Muscle of leg (tissue), 3 donors: ENCODE measurements at regions not wholly inside any gene's neighbourhood (a gene's known extent, or its start where the extent isn't known, plus 50 kb on each side); places are given as distances from the start of the nearest gene placed in this dataset.

Experiments
- DNase-seq: peaks from one replicate; pipeline ENCODE4 v3.0.0; 2013
- H3K27ac ChIP-seq: one replicate; pipeline ENCODE4 v1.5.1; 2013; ENCODE audit warnings: mild to moderate bottlenecking, low read length, control low read depth
- H3K27me3 ChIP-seq: one replicate; pipeline ENCODE4 v1.6.1; 2013; ENCODE audit warnings: low read length; ENCODE audit not compliant: control insufficient read depth, insufficient read depth
- H3K36me3 ChIP-seq: one replicate; pipeline ENCODE4 v1.6.1; 2013; ENCODE audit warnings: low read length; ENCODE audit not compliant: control insufficient read depth, insufficient read depth
- H3K4me1 ChIP-seq: one replicate; pipeline ENCODE4 v1.6.1; 2013; ENCODE audit warnings: low read length; ENCODE audit not compliant: control insufficient read depth, insufficient read depth
- H3K4me3 ChIP-seq: one replicate; pipeline ENCODE4 v1.5.1; 2013; ENCODE audit warnings: low read length, control low read depth
- H3K9me3 ChIP-seq: replicated peaks from 2 replicates; pipeline ENCODE4 v1.6.1; 2013; ENCODE audit warnings: low read depth, low read length; ENCODE audit not compliant: control insufficient read depth
- WGBS: methylation state at CpG from one replicate; pipeline ENCODE4 v1.1.5; 2013; ENCODE audit warnings: missing lambda C conversion rate; ENCODE audit not compliant: insufficient coverage; 5-methylcytosine and 5-hydroxymethylcytosine counted together

DNA sequence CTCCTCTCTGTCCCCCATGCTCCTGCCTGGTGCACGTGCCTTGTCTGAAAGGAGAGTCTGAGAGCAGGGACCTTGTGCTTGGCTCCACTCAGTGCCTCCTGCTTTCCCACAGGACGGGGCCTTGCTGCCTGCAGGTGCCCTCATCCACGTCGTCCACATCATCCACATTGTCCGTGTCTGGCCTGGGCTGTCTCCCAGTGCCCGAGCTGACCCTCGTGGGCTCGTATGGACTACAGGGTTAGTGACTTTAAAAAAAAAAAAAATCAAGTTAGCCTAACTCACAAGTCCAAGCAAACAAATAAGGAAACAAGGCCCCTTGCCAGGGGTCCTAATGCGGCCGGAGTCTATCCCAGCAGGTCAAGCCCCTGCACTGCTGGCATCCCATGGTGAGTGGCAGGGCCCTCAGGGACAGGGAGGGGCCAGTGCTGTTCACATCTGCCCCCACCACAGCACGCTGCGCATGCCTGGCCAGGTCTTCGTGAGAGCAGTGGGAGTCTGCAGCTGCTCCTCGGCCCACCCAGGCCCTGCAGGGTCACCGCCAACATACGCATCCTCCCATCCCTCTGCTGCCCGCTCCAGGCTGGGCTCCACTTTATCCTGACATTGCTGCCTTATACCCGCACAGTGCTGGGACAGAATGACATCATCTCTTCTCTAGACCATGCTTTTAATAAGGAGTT, 232.6 kb downstream of the NDUFA10 start:
- DNase-seq: no peak

GRCh38 chr2:239791526-239792404, 233.4 kb downstream of the NDUFA10 start:
- no peaks in the 10 kb centered on the region for H3K9me3 ChIP-seq
- WGBS: 47% methylated on average over 10 of the region's 22 CpGs

More for the DNA sequence above, 232.6 kb downstream of the NDUFA10 start:
- peaks cover 13% of the 10 kb centered on the region for H3K4me1 ChIP-seq
- no peak overlapping the region for H3K4me3 ChIP-seq
- H3K27me3 ChIP-seq: peaks cover 6% of the 10 kb centered on the region
- H3K9me3 ChIP-seq: no peaks in the 10 kb centered on the region
- H3K36me3 ChIP-seq: no peaks in the 10 kb centered on the region
- WGBS: 74% methylated on average over 14 of the region's 18 CpGs
- no peak overlapping the region for H3K27ac ChIP-seq

GRCh38 chr2:239790721-239791120, 234.4 kb downstream of the NDUFA10 start:
- Histone ChIP-seq H3K4me3 (no peak overlapping the region), H3K27ac (no peak overlapping the region), H3K36me3 (no peaks in the 10 kb centered on the region), H3K27me3 (peaks cover 9% of the 10 kb centered on the region), H3K9me3 (peaks cover 5% of the 10 kb centered on the region), H3K4me1 (peaks cover 13% of the 10 kb centered on the region)
- DNase-seq: no peak
- 51% methylated on average over 7 of the region's 9 CpGs for WGBS

More at GRCh38 chr2:239791526-239792404, 233.4 kb downstream of the NDUFA10 start:
- H3K27me3 ChIP-seq: peaks cover 6% of the 10 kb centered on the region
- H3K27ac ChIP-seq: peak overlapping the region; percentile 6
- H3K4me3 ChIP-seq: no peak overlapping the region
- no peaks in the 10 kb centered on the region for H3K36me3 ChIP-seq
- no peak for DNase-seq
- peaks cover 13% of the 10 kb centered on the region for H3K4me1 ChIP-seq

GRCh38 chr2:239790313-239790712, 234.8 kb downstream of the NDUFA10 start:
- H3K27me3 ChIP-seq: peaks cover 9% of the 10 kb centered on the region
- H3K9me3 ChIP-seq: peaks cover 5% of the 10 kb centered on the region
- no peak overlapping the region for H3K27ac ChIP-seq
- no peak for DNase-seq
- H3K36me3 ChIP-seq: no peaks in the 10 kb centered on the region
- H3K4me3 ChIP-seq: no peak overlapping the region
- H3K4me1 ChIP-seq: peaks cover 13% of the 10 kb centered on the region
- 83% methylated on average over 11 of the region's 13 CpGs for WGBS

DNA sequence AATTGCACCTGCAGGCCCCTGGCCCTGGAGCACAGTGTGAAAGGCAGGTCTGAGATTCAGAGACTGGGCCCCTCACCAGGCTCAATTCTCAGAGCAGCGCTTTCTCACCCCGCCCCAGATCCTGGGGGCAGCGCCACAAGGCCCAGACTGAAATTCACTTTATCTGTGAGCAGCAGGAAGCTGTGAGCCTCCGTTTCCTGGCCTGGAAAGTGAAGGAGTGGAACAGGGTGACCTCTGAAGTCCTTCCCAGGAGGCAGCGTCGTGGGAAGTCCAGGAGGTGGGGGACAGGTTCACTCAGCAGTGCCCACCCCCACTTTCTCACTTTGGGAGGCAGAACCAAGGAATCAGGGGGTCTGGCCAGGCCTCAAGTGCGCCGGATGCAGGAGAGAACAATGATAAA, 235.4 kb downstream of the NDUFA10 start:
- no peaks in the 10 kb centered on the region for H3K36me3 ChIP-seq
- no peak overlapping the region for H3K4me3 ChIP-seq
- WGBS: 42% methylated on average over 3 of the region's 8 CpGs
- H3K9me3 ChIP-seq: peaks cover 5% of the 10 kb centered on the region
- peaks cover 9% of the 10 kb centered on the region for H3K27me3 ChIP-seq
- DNase-seq: no peak
- no peak overlapping the region for H3K27ac ChIP-seq
- H3K4me1 ChIP-seq: peaks cover 13% of the 10 kb centered on the region

DNA sequence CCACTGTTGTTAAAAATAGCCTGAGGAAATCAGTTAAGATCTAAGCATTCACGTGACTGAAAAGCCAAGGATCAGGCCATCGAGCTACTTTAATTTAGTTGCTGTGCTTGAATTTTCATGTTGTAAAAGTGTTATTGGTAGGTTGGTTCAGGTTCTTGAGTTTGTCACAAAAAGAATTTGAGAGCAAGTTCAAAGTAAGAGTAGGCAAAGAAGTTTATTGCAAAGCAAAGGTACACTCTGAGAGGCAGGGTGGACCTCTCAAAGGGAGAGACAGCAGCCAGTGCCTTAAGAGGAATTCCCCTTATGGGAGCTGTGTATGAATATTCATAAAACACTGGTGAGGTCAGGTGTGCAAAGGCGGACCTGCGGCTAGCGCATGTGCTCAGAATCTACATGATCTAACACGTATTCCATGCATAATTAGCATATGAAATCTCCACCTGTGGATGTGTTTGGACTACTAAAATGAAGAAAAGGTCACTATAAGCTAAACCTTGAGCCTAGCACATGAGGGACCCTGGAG, 236.5 kb downstream of the NDUFA10 start:
- Histone ChIP-seq H3K27me3 (peaks cover 9% of the 10 kb centered on the region), H3K36me3 (no peaks in the 10 kb centered on the region), H3K27ac (no peak overlapping the region), H3K4me3 (no peak overlapping the region), H3K4me1 (peaks cover 13% of the 10 kb centered on the region), H3K9me3 (peaks cover 5% of the 10 kb centered on the region)
- 77% methylated on average over 3 of the region's 6 CpGs for WGBS
- DNase-seq: no peak

DNA sequence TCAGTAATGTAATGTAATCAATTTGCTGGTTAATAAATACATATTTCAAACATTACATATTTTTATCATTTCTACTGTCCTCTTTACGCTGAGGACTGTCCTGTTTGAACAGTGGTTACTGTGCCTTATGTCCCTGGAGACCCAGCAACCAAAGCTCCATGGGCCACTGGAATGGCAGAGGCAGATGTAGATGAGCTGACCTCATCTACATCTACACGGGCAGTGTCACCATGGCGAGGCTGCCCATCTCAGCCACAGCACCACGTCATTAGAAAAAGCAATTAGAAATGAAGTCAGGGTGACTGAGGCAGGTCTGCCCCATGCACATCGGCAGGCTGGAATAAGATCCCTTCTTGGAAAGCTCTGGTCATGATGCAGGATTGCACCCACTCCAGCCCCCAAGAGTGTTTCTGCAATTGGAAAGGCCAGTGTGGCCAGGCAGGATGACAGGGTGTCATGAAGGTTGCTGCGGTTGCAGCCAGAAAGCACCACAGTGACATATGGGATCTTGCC, 237.5 kb downstream of the NDUFA10 start:
- H3K4me3 ChIP-seq: no peak overlapping the region
- H3K27ac ChIP-seq: no peak overlapping the region
- peaks cover 9% of the 10 kb centered on the region for H3K27me3 ChIP-seq
- H3K4me1 ChIP-seq: peaks cover 13% of the 10 kb centered on the region
- WGBS: 48% methylated on average over 3 of the region's 6 CpGs
- H3K36me3 ChIP-seq: no peaks in the 10 kb centered on the region
- peaks cover 5% of the 10 kb centered on the region for H3K9me3 ChIP-seq
- DNase-seq: no peak

- no peak for DNase-seq
- Histone ChIP-seq H3K27ac (no peak overlapping the region), H3K4me3 (no peak overlapping the region), H3K9me3 (peaks cover 5% of the 10 kb centered on the region), H3K4me1 (peaks cover 7% of the 10 kb centered on the region), H3K27me3 (peaks cover 9% of the 10 kb centered on the region), H3K36me3 (no peaks in the 10 kb centered on the region)
- no CpG with 5 or more reads among the region's 2 CpGs for WGBS
Measured at GRCh38 chr2:239786791-239787190, 238.4 kb downstream of the NDUFA10 start.

DNA sequence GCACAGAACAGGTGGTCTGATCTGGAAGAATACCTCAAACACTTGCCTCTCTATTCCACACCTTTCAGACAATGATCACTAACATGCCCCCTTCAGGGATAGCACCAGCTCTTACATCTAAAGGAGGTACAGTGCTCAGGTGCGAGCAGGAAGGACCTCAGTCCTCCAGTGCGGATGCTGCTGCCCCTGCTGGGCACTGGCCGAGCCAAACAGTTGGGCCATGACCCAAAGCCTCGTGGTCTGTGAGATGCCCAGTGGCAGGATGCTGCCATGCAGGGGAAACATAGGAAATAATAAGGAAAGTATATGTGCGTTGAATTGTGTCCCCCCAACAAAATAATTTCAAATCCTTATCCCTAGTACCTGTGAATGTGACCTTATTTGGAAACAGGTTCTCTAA, 243.7 kb downstream of the NDUFA10 start:
- 93% methylated on average over 3 of the region's 5 CpGs for WGBS

More for the DNA sequence above, 243.7 kb downstream of the NDUFA10 start:
- H3K27me3 ChIP-seq: peaks cover 11% of the 10 kb centered on the region
- peaks cover 8% of the 10 kb centered on the region for H3K4me1 ChIP-seq
- DNase-seq: no peak
- H3K36me3 ChIP-seq: no peaks in the 10 kb centered on the region
- peaks cover 5% of the 10 kb centered on the region for H3K9me3 ChIP-seq
- H3K4me3 ChIP-seq: no peak overlapping the region
- H3K27ac ChIP-seq: no peak overlapping the region
